PC-9 (cell line): ENCODE measurements at regions not wholly inside any gene's neighbourhood (a gene's known extent, or its start where the extent isn't known, plus 50 kb on each side); places are given as distances from the start of the nearest gene placed in this dataset.

Experiments
- BruUV-seq: library from RNA; stranded (reverse); fragments of 400-500 nt; replicated peaks from 2 replicates; lab custom pipeline; 2021; lab: Mats Ljungman, UMichigan
- CTCF ChIA-PET: fragments of 300-600 bp; sonication (Branson Sonifier 250); formaldehyde crosslinking; loops from one replicate; lab custom pipeline; 2022; ENCODE audit warnings: antibody characterized with exemption; lab: Charles Lee
- POLR2A ChIA-PET: fragments of 300-600 bp; sonication (Branson Sonifier 250); formaldehyde crosslinking; loops from one replicate; lab custom pipeline; 2022; ENCODE audit warnings: antibody characterized with exemption; ENCODE audit not compliant: unreplicated experiment; lab: Charles Lee
- DNase-seq, 2 experiments: peaks; one replicate each; pipeline versions ENCODE4 v3.0.0 to v3.0.0-alpha.2; 2015 to 2022; ENCODE audit warnings: mixed read lengths in 1 of 2
- H2AFZ ChIP-seq: fragments of 200-600 bp; sonication (generic); 2 replicates; pipeline ENCODE4 v1.8.1; 2017; ENCODE audit warnings: antibody characterized with exemption
- H3F3A ChIP-seq: fragments of 200-600 bp; sonication (generic); 2 replicates; pipeline ENCODE4 v1.8.1; 2017; ENCODE audit warnings: antibody characterized with exemption, mild to moderate bottlenecking, low read depth; ENCODE audit not compliant: insufficient read depth
- H3K27ac ChIP-seq: fragments of 200-600 bp; sonication (generic); 2 replicates; pipeline ENCODE4 v1.6.1; 2016; ENCODE audit warnings: mixed run types
- H3K27me3 ChIP-seq: fragments of 200-600 bp; sonication (generic); 2 replicates; pipeline ENCODE4 v1.6.1; 2016; ENCODE audit warnings: low read depth, mixed run types; ENCODE audit not compliant: insufficient read depth
- H3K36me3 ChIP-seq: fragments of 200-600 bp; sonication (generic); 2 replicates; pipeline ENCODE4 v1.6.1; 2016; ENCODE audit warnings: low read depth, mixed run types
- H3K4me1 ChIP-seq: fragments of 200-600 bp; sonication (generic); replicated peaks from 2 replicates; pipeline ENCODE4 v1.6.1; 2016; ENCODE audit warnings: mixed run types; ENCODE audit not compliant: insufficient read depth
- H3K4me2 ChIP-seq: fragments of 200-600 bp; sonication (generic); 2 replicates; pipeline ENCODE4 v1.6.1; 2017; ENCODE audit warnings: mixed run types
- H3K4me3 ChIP-seq: fragments of 200-600 bp; sonication (generic); 2 replicates; pipeline ENCODE4 v1.6.1; 2016; ENCODE audit warnings: mixed run types
- H3K79me2 ChIP-seq: fragments of 200-600 bp; sonication (generic); 2 replicates; pipeline ENCODE4 v1.6.1; 2017; ENCODE audit warnings: low read depth, mixed run types
- H3K9me2 ChIP-seq: fragments of 200-600 bp; sonication (generic); 2 replicates; pipeline ENCODE4 v1.8.1; 2017; ENCODE audit warnings: mild to moderate bottlenecking; ENCODE audit not compliant: insufficient read depth
- H3K9me3 ChIP-seq: fragments of 200-600 bp; sonication (generic); 2 replicates; pipeline ENCODE4 v1.8.1; 2016; ENCODE audit warnings: low read depth; ENCODE audit not compliant: insufficient read depth
- H4K20me1 ChIP-seq: fragments of 200-600 bp; sonication (generic); 2 replicates; pipeline ENCODE4 v1.8.1; 2017; ENCODE audit not compliant: insufficient read depth
- CTCF ChIP-seq: fragments of 200-600 bp; sonication (generic); conservative IDR thresholded peaks from 2 replicates; pipeline ENCODE4 v1.6.1; 2017; ENCODE audit warnings: mixed run types, antibody characterized with exemption, mild to moderate bottlenecking, moderate library complexity
- EZH2 ChIP-seq: fragments of 200-600 bp; sonication (generic); IDR thresholded peaks from 2 replicates; pipeline ENCODE4 v1.8.0; 2017; ENCODE audit warnings: antibody characterized with exemption, low read depth
- intact Hi-C: fragments of 100-400 bp; cut with micrococcal nuclease; formaldehyde crosslinking; loops from one replicate; pipeline ENCODE4 v1.10.0; 2022; ENCODE audit not compliant: unreplicated experiment

- Histone ChIP-seq H3K27ac (no peak overlapping the region), H3K27me3 (no peaks in the 10 kb centered on the region), H3K36me3 (no peaks in the 10 kb centered on the region), H3K4me3 (no peak overlapping the region), H3K9me2 (no peaks in the 10 kb centered on the region), H3K79me2 (no peaks in the 10 kb centered on the region), H3F3A (peaks cover 7% of the 10 kb centered on the region; the same call in 1 of the 2 replicates), H3K4me1 (peaks cover 8% of the 10 kb centered on the region), H2AFZ (no peak overlapping the region), H3K4me2 (no peak overlapping the region), H3K9me3 (no peaks in the 10 kb centered on the region), H4K20me1 (no peaks in the 10 kb centered on the region)
- BruUV-seq = no TSS peak
- ChIA-PET POLR2A (no interaction called here), CTCF (no interaction called here)
- TF ChIP-seq EZH2 (no peak), CTCF (no peak)
- intact Hi-C loops = no loop called here
- no peak for DNase-seq
These were observed 68.5 kb upstream of the CLDN10 start for GRCh38 chr13:95484052-95484451.

DNA sequence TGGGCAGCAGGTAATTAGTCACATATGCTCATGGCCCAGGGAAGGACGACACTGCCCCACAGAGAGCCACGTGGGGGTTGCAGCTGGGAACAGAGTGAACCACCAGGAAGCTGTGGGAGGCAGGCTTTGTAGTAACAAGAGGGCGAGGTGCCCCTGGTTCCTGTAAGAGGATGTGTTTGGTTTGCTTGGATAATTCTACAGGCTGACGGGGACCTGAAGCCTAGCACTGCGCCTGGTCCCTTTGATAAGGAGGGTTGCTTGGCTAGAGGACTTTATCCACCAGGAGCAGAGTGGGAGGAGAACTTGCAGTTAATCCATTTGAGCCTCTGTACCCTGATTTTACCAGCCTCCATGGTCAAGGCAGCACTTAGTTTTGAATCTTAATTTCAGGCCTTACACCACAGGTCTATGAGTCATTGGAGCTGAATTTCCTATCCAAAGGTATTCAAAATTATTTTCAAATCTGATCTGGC lies 67.4 kb upstream of the CLDN10 start:
- Histone ChIP-seq H3K4me2 (no peak overlapping the region), H3K27ac (no peak overlapping the region)
- CTCF ChIA-PET = no interaction called here

DNA sequence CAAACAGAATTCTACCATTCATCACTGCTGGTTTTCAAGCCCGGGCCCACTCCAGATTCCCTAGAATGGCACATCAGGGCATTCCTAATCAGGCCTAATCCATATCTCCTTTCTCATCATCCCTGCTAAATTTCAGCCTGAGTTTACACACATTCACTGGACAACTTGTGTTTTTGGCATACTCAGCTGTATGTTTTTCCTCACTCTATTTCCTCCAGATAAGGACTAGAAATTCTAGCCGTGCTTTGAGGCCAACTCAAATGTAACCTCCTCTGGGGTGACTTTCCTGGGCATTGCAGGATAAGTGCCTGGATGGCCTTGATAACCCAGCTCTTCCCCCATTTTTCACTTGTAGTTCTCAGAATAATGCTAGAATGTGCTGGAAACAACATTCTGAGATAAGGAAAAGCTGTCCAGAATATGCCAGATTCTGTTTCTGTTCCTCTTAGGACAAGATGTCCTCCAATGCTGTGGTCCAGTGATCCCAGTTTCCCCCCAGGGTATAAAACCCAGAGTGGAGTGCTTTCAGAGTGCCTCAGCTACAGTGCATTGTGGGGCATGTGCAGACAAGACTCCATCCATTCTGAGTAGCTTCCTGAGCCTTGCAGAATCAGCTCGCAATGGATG lies 66.9 kb upstream of the CLDN10 start:
- POLR2A ChIA-PET = no interaction called here
- H3K79me2 ChIP-seq = no peaks in the 10 kb centered on the region
- H3K4me3 ChIP-seq = no peak overlapping the region
- DNase-seq = no peak
- H3K27me3 ChIP-seq = no peaks in the 10 kb centered on the region
- CTCF ChIA-PET = no interaction called here
- no peak overlapping the region; the same call in 1 of the 2 replicates for H2AFZ ChIP-seq
- 0 out of 2 replicates have a peak, but pooled peaks cover 3% of the 10 kb centered on the region for H3K9me3 ChIP-seq
- intact Hi-C loops = no loop called here
- no peaks in the 10 kb centered on the region for H4K20me1 ChIP-seq
- H3K36me3 ChIP-seq = no peaks in the 10 kb centered on the region
- no TSS peak for BruUV-seq
- H3K9me2 ChIP-seq = no peaks in the 10 kb centered on the region
- peaks cover 8% of the 10 kb centered on the region for H3K4me1 ChIP-seq
- TF ChIP-seq CTCF = no peak
- no peak for TF ChIP-seq EZH2
- H3F3A ChIP-seq = peaks cover 7% of the 10 kb centered on the region; the same call in 1 of the 2 replicates
- no peak overlapping the region for H3K4me2 ChIP-seq
- no peak overlapping the region for H3K27ac ChIP-seq

More for the DNA sequence above, 67.4 kb upstream of the CLDN10 start:
- no peak for DNase-seq
- no peaks in the 10 kb centered on the region for H3K9me2 ChIP-seq
- TF ChIP-seq CTCF = no peak
- 0 out of 2 replicates have a peak, but pooled peaks cover 3% of the 10 kb centered on the region for H3K9me3 ChIP-seq
- H4K20me1 ChIP-seq = no peaks in the 10 kb centered on the region
- no peaks in the 10 kb centered on the region for H3K27me3 ChIP-seq
- H3F3A ChIP-seq = peaks cover 7% of the 10 kb centered on the region; the same call in 1 of the 2 replicates
- intact Hi-C loops = no loop called here
- peaks cover 8% of the 10 kb centered on the region for H3K4me1 ChIP-seq
- no peak overlapping the region; the same call in 1 of the 2 replicates for H2AFZ ChIP-seq
- POLR2A ChIA-PET = no interaction called here
- H3K4me3 ChIP-seq = no peak overlapping the region
- no TSS peak for BruUV-seq
- H3K36me3 ChIP-seq = no peaks in the 10 kb centered on the region
- H3K79me2 ChIP-seq = no peaks in the 10 kb centered on the region
